HG03575 (cell line): ENCODE measurements at regions not wholly inside any gene's neighbourhood (a gene's known extent, or its start where the extent isn't known, plus 50 kb on each side); places are given as distances from the start of the nearest gene placed in this dataset.

Experiments
- ATAC-seq: cut with Tn5 transposase; IDR thresholded peaks from one replicate; pipeline ENCODE4 v1.9.1; 2021; ENCODE audit not compliant: unreplicated experiment, insufficient number of reproducible peaks, low FRiP score; ENCODE audit errors: extremely low read depth

GRCh38 chr3:164479978-164480377 lies 598.3 kb downstream of the SI start:
- ATAC-seq, result no peak

- ATAC-seq, result no peak
These were observed 598.9 kb downstream of the SI start for GRCh38 chr3:164479406-164479805.

- ATAC-seq, result no peak
These were observed 600.0 kb downstream of the SI start for GRCh38 chr3:164478323-164478722.

- ATAC-seq, result no peak
These were observed 600.9 kb downstream of the SI start for GRCh38 chr3:164477403-164477802.

- ATAC-seq, result no peak
These were observed 601.7 kb downstream of the SI start for GRCh38 chr3:164476631-164477030.

GRCh38 chr3:164470471-164470870 lies 607.8 kb downstream of the SI start:
- ATAC-seq, result no peak

- ATAC-seq, result no peak
These were observed 610.2 kb downstream of the SI start for GRCh38 chr3:164468055-164468454.

- no peak for ATAC-seq
These were observed 611.3 kb downstream of the SI start for GRCh38 chr3:164467007-164467406.

GRCh38 chr3:164465172-164465571 lies 613.1 kb downstream of the SI start:
- ATAC-seq, result no peak

- no peak for ATAC-seq
These were observed 617.4 kb downstream of the SI start for GRCh38 chr3:164460851-164461250.

- no peak for ATAC-seq
These were observed 618.7 kb downstream of the SI start for GRCh38 chr3:164459521-164460151.

GRCh38 chr3:164458986-164459385 lies 619.3 kb downstream of the SI start:
- ATAC-seq, result no peak

GRCh38 chr3:164453714-164454113 lies 624.6 kb downstream of the SI start:
- ATAC-seq, result no peak

- no peak for ATAC-seq
These were observed 625.6 kb downstream of the SI start for GRCh38 chr3:164452707-164453106.

GRCh38 chr3:164451072-164451910 lies 627.0 kb downstream of the SI start:
- no peak for ATAC-seq

- ATAC-seq, result no peak
These were observed 627.9 kb downstream of the SI start for GRCh38 chr3:164450276-164450905.

- no peak for ATAC-seq
These were observed 659.1 kb downstream of the SI start for GRCh38 chr3:164419220-164419619.

- ATAC-seq, result no peak
These were observed 659.9 kb downstream of the SI start for GRCh38 chr3:164418414-164418813.

GRCh38 chr3:164417955-164418354 lies 660.3 kb downstream of the SI start:
- no peak for ATAC-seq
